ENCODE measurements at regions not wholly inside any gene's neighbourhood (a gene's known extent, or its start where the extent isn't known, plus 50 kb on each side); places are given as distances from the start of the nearest gene placed in this dataset.

DNA sequence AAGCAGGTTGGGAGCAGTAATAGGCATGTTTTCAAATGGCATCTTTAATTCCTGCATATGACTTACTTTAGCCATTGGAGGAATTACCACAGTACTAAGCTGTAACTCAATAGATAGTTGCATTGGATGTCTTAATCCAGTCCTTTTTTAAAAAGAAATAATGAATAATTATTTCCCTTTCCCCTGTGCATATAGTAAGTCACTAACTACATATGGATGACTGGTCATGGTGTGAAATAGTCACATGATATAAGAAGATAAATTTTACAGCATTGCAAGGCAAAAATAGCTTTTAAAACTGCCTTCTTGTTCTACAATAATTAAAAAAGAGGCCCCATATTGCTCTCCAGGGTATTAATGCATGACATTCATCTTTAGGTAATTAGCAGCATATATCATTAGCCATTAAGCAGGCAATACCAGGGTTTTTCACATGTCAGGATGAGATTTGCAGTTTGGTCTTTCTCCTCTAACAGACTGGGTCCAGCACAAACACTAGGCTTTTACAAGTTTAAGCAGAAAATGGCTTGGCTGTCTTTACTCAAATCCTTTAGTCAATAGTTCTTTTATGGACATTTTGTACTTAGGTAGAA lies 606.4 kb upstream of the RORB start:
- no peaks in the 10 kb centered on the region for H3K27me3 ChIP-seq
- intact Hi-C loops (cut with DNase I; ENCODE audit: low total_unique reads) = no loop called here
- no peak for DNase-seq
- peaks cover 0 to under 1% (median 0%) of the 10 kb centered on the region in 4 donors for H3K9me3 ChIP-seq
- no peaks in the 10 kb centered on the region for H3K36me3 ChIP-seq
- H3K4me1 ChIP-seq = no peaks in the 10 kb centered on the region
- H3K4me3 ChIP-seq = no peak overlapping the region
- no peak overlapping the region for H3K27ac ChIP-seq
- TF ChIP-seq, protein P1, sequence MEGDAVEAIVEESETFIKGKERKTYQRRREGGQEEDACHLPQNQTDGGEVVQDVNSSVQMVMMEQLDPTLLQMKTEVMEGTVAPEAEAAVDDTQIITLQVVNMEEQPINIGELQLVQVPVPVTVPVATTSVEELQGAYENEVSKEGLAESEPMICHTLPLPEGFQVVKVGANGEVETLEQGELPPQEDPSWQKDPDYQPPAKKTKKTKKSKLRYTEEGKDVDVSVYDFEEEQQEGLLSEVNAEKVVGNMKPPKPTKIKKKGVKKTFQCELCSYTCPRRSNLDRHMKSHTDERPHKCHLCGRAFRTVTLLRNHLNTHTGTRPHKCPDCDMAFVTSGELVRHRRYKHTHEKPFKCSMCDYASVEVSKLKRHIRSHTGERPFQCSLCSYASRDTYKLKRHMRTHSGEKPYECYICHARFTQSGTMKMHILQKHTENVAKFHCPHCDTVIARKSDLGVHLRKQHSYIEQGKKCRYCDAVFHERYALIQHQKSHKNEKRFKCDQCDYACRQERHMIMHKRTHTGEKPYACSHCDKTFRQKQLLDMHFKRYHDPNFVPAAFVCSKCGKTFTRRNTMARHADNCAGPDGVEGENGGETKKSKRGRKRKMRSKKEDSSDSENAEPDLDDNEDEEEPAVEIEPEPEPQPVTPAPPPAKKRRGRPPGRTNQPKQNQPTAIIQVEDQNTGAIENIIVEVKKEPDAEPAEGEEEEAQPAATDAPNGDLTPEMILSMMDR (IDR thresholded peaks at IDR 0.05) = no peak
- TF ChIP-seq POLR2A (IDR thresholded peaks at IDR 0.05) (no peak), EP300 (IDR thresholded peaks at IDR 0.05) (no peak), POLR2AphosphoS5 (IDR thresholded peaks at IDR 0.05) (no peak)

GRCh38 chr9:73892335-73892734 lies 604.8 kb upstream of the RORB start:
- Histone ChIP-seq H3K4me3 (no peak overlapping the region), H3K27ac (no peak overlapping the region), H3K36me3 (no peaks in the 10 kb centered on the region), H3K9me3 (no peaks in the 10 kb centered on the region), H3K4me1 (no peaks in the 10 kb centered on the region), H3K27me3 (no peaks in the 10 kb centered on the region)
- WGBS, 5 donors = 39 to 60% (median 44%) methylated on average over 3 of the region's 3 CpGs
- intact Hi-C loops (cut with DNase I; ENCODE audit: low total_unique reads) = no loop called here
- TF ChIP-seq EP300 (IDR thresholded peaks at IDR 0.05) (no peak), POLR2A (IDR thresholded peaks at IDR 0.05) (no peak)
- DNase-seq = peak in 1 of 2 donors; percentile 31

DNA sequence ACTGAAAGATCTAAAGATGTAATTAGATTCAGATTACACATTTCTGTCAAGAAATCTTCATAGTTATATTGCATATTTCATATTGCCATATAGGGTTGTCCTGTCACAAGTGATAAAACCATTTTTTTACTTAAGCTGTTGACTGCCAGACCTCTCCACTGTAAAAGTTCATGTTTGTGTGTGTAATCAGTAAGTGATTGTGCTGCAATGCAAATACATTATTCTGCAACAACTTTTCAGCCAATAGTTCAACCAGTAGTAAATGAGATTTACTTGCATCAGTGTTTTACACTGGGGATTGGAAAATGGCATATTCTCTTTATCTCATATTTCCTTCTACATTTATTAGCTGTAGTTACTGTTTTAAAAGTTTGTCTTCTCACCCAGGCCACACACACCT lies 603.9 kb upstream of the RORB start:
- no peak overlapping the region for H3K27ac ChIP-seq
- H3K4me1 ChIP-seq = no peaks in the 10 kb centered on the region
- no peak for DNase-seq
- no peak overlapping the region for H3K4me3 ChIP-seq
- no peaks in the 10 kb centered on the region for H3K27me3 ChIP-seq
- TF ChIP-seq POLR2AphosphoS5 (IDR thresholded peaks at IDR 0.05) (no peak), POLR2A (IDR thresholded peaks at IDR 0.05) (no peak), EP300 (IDR thresholded peaks at IDR 0.05) (no peak)
- TF ChIP-seq, protein P1 (IDR thresholded peaks at IDR 0.05) = no peak
- intact Hi-C loops (cut with DNase I; ENCODE audit: low total_unique reads) = no loop called here
- no peaks in the 10 kb centered on the region for H3K9me3 ChIP-seq
- H3K36me3 ChIP-seq = no peaks in the 10 kb centered on the region

DNA sequence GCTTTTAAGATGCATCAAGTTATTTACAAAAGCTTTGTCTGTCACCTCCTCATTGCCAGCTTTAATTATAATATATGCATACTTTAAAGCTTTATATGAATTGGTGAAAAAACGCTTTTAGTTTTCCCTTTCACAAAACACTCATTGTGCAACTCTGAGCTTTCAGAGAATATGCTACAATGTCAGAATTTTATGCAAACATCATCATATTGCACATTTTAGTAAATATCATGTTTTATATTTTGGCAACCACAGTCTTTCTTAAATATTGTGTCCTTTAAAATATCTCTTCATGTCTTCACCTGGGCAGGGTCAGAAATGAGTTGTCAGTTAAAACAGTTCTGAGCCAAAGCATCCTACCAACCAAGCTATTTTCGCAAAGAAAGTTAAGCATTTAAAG lies 601.1 kb upstream of the RORB start:
- TF ChIP-seq POLR2A (IDR thresholded peaks at IDR 0.05) (no peak), EP300 (IDR thresholded peaks at IDR 0.05) (no peak)
- Histone ChIP-seq H3K4me1 (no peaks in the 10 kb centered on the region), H3K27ac (no peak overlapping the region), H3K4me3 (no peak overlapping the region), H3K27me3 (no peaks in the 10 kb centered on the region), H3K9me3 (no peaks in the 10 kb centered on the region), H3K36me3 (no peaks in the 10 kb centered on the region)
- intact Hi-C loops (cut with DNase I; ENCODE audit: low total_unique reads) = no loop called here
- DNase-seq = no peak
- WGBS, 5 donors = 84 to 89% (median 86%) methylated on average over 2 of the region's 2 CpGs

DNA sequence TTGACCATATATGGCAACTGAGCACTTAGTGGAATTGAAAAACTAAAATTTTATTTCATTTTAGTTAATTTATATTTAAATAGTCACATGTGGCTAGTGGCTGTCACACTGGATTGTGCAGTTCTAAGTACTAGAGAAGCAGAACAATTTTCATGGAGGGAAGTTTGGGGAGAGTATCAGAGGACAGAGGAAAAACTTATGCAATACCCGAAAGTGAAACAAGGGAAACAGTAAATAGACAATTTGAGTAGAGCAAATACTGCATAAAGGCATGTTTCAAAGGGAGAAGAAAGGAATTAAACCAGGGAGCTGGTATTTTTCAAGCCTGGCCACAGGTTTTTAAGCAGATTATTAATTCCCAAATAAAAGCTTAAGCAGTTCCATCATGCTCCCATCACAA lies 590.5 kb upstream of the RORB start:
- TF ChIP-seq POLR2AphosphoS5 (IDR thresholded peaks at IDR 0.05) (no peak), POLR2A (IDR thresholded peaks at IDR 0.05) (no peak), EP300 (IDR thresholded peaks at IDR 0.05) (no peak)
- TF ChIP-seq, protein P1 (IDR thresholded peaks at IDR 0.05) = no peak
- Histone ChIP-seq H3K4me1 (no peaks in the 10 kb centered on the region), H3K9me3 (no peaks in the 10 kb centered on the region), H3K27ac (no peak overlapping the region), H3K27me3 (no peaks in the 10 kb centered on the region), H3K4me3 (no peak overlapping the region), H3K36me3 (no peaks in the 10 kb centered on the region)
- 36 to 60% (median 41%) methylated on average over 1 of the region's 1 CpG for WGBS, 5 donors
- DNase-seq = no peak
- intact Hi-C loops (cut with DNase I; ENCODE audit: low total_unique reads) = no loop called here

Measured in stomach (tissue), 8 donors.